Left lung (tissue), 4 donors: ENCODE measurements at regions not wholly inside any gene's neighbourhood (a gene's known extent, or its start where the extent isn't known, plus 50 kb on each side); places are given as distances from the start of the nearest gene placed in this dataset.

ENCODE experiments used
- ATAC-seq: fragments of 200-7000 bp; cut with Tn5 transposase; one replicate; pipeline ENCODE4 v1.9.1; 2020; ENCODE audit warnings: moderate library complexity
- DNase-seq, 4 donors: peaks; one replicate each; pipeline ENCODE4 v3.0.0-alpha.2; 2013 to 2020
- H3K27ac ChIP-seq, 2 donors: fragments of 200-600 bp; sonication (generic) in 1 of 2; one replicate each; pipeline versions ENCODE4 v1.5.0 to v1.8.0; 2020 to 2021
- H3K27me3 ChIP-seq, 2 donors: fragments of 200-600 bp; sonication (generic) in 1 of 2; one replicate each; pipeline versions ENCODE4 v1.5.0 to v1.8.0; 2020 to 2021
- H3K36me3 ChIP-seq, 2 donors: fragments of 200-600 bp; sonication (generic) in 1 of 2; one replicate each; pipeline versions ENCODE4 v1.5.0 to v1.8.0; 2020 to 2021
- H3K4me1 ChIP-seq, 2 donors: fragments of 200-600 bp; one replicate each; pipeline ENCODE4 v1.8.0; 2021
- H3K4me3 ChIP-seq, 2 donors: fragments of 200-600 bp; sonication (generic) in 1 of 2; one replicate each; pipeline versions ENCODE4 v1.5.0 to v1.8.0; 2020 to 2021; ENCODE audit warnings: mild to moderate bottlenecking in 1 of 2
- H3K9me3 ChIP-seq, 2 donors: fragments of 200-600 bp; sonication (generic) in 1 of 2; one replicate each; pipeline versions ENCODE4 v1.5.0 to v1.8.0; 2020 to 2021
- intact Hi-C, 2 donors: fragments of 100-400 bp; cut with DNase I; formaldehyde crosslinking; loops; one replicate each; pipeline versions ENCODE4 v1.11.2 to v1.14.2; 2022
- TF ChIP-seq, protein P1 (sequence below), 2 donors: fragments of 200-600 bp; sonication (generic) in 1 of 2; IDR thresholded peaks; one replicate each; pipeline versions ENCODE4 v1.5.0 to v1.8.0; 2021; ENCODE audit warnings: antibody characterized with exemption in 2 of 2
- donor health status: DM: no; HTN: yes; CAD: no.
- donor health status: DM: no; HTN: no; CAD: no.

GRCh38 chr14:98174041-98174440 lies 1098.0 kb downstream of the BCL11B start:
- Histone ChIP-seq H3K4me1 (no peaks in the 10 kb centered on the region), H3K36me3 (no peaks in the 10 kb centered on the region), H3K9me3 (no peaks in the 10 kb centered on the region), H3K27ac (no peak overlapping the region), H3K27me3 (no peaks in the 10 kb centered on the region), H3K4me3 (no peak overlapping the region)
- no peak for DNase-seq
- intact Hi-C loops: no loop called here
- ATAC-seq: no peak
- TF ChIP-seq, protein P1, sequence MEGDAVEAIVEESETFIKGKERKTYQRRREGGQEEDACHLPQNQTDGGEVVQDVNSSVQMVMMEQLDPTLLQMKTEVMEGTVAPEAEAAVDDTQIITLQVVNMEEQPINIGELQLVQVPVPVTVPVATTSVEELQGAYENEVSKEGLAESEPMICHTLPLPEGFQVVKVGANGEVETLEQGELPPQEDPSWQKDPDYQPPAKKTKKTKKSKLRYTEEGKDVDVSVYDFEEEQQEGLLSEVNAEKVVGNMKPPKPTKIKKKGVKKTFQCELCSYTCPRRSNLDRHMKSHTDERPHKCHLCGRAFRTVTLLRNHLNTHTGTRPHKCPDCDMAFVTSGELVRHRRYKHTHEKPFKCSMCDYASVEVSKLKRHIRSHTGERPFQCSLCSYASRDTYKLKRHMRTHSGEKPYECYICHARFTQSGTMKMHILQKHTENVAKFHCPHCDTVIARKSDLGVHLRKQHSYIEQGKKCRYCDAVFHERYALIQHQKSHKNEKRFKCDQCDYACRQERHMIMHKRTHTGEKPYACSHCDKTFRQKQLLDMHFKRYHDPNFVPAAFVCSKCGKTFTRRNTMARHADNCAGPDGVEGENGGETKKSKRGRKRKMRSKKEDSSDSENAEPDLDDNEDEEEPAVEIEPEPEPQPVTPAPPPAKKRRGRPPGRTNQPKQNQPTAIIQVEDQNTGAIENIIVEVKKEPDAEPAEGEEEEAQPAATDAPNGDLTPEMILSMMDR (IDR thresholded peaks at IDR 0.05): no peak

DNA sequence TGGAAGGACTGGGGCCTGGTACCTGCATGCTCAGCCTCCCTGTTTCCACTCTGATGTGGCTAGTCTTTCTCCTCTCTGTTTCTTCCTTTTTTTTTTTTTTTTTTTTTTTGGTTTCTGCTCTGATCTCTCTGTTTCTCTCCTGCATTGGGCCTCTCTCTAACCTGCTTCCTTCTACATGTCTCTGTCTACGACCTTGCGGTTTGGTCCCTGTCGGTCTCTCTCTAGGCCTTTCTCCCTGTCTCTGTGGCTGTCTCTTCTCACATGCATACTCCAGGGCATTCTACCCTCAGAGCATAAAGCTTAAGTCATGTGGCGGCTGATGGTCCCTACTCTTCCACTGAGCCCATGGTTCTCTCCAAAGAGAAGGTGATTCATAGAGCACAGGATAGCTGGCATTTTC lies 1096.6 kb downstream of the BCL11B start:
- Histone ChIP-seq H3K4me3 (no peak overlapping the region), H3K27me3 (no peaks in the 10 kb centered on the region), H3K27ac (no peak overlapping the region), H3K9me3 (no peaks in the 10 kb centered on the region), H3K36me3 (no peaks in the 10 kb centered on the region), H3K4me1 (no peaks in the 10 kb centered on the region)
- intact Hi-C loops: no loop called here
- TF ChIP-seq, protein P1 (IDR thresholded peaks at IDR 0.05): no peak
- ATAC-seq (no peak), DNase-seq (no peak)

DNA sequence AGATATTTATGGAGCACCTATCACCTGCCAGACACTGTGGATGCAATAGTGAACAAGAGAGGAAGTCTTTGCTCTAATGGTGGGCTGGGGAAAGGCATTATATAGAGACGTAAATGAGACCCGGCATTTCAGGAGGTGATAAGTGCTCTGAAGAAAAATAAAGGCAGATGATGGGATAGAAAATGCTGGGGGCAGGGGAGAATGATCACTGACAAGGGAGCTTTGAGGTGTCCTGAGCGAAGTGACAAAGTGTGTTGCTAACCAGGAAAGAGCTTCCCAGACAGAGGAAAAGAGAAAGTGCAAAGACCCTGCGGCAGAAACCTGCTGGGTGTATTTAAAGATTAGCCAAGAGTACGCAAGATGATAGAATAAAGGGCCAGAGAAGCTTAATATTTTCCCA lies 1096.1 kb downstream of the BCL11B start:
- no peak for DNase-seq
- TF ChIP-seq, protein P1 (IDR thresholded peaks at IDR 0.05): no peak
- intact Hi-C loops: no loop called here

GRCh38 chr14:98176892-98177291 lies 1095.1 kb downstream of the BCL11B start:
- H3K36me3 ChIP-seq: no peaks in the 10 kb centered on the region
- H3K27me3 ChIP-seq: no peaks in the 10 kb centered on the region
- ATAC-seq (no peak), DNase-seq (no peak)
- no peaks in the 10 kb centered on the region for H3K4me1 ChIP-seq
- no peak overlapping the region for H3K27ac ChIP-seq
- intact Hi-C loops: no loop called here
- no peaks in the 10 kb centered on the region for H3K9me3 ChIP-seq
- TF ChIP-seq, protein P1 (IDR thresholded peaks at IDR 0.05): no peak
- no peak overlapping the region for H3K4me3 ChIP-seq

More for the DNA sequence above, 1096.1 kb downstream of the BCL11B start:
- Histone ChIP-seq H3K27me3 (no peaks in the 10 kb centered on the region), H3K9me3 (no peaks in the 10 kb centered on the region), H3K4me1 (no peaks in the 10 kb centered on the region), H3K36me3 (no peaks in the 10 kb centered on the region), H3K27ac (no peak overlapping the region), H3K4me3 (no peak overlapping the region)
- ATAC-seq: no peak

GRCh38 chr14:98177551-98177950 lies 1094.4 kb downstream of the BCL11B start:
- H3K9me3 ChIP-seq: no peaks in the 10 kb centered on the region
- H3K4me3 ChIP-seq: no peak overlapping the region
- no peak overlapping the region for H3K27ac ChIP-seq
- DNase-seq: no peak
- H3K4me1 ChIP-seq: no peaks in the 10 kb centered on the region
- TF ChIP-seq, protein P1 (IDR thresholded peaks at IDR 0.05): no peak
- H3K27me3 ChIP-seq: no peaks in the 10 kb centered on the region
- no peak for ATAC-seq
- intact Hi-C loops: no loop called here
- H3K36me3 ChIP-seq: no peaks in the 10 kb centered on the region
